Osteocyte (in vitro differentiated cells): ENCODE measurements at regions not wholly inside any gene's neighbourhood (a gene's known extent, or its start where the extent isn't known, plus 50 kb on each side); places are given as distances from the start of the nearest gene placed in this dataset.

Source experiments
- DNase-seq: peaks from one replicate; pipeline ENCODE4 v3.0.0; 2021; ENCODE audit warnings: mixed read lengths; ENCODE audit not compliant: unreplicated experiment; ENCODE audit errors: extremely low spot score
- H3K27ac Mint-ChIP-seq: one replicate; pipeline ENCODE4 v1.8.0; 2021; ENCODE audit warnings: mild to moderate bottlenecking, mixed read lengths; ENCODE audit not compliant: unreplicated experiment
- H3K27me3 Mint-ChIP-seq: one replicate; pipeline ENCODE4 v1.8.0; 2021; ENCODE audit warnings: mixed read lengths; ENCODE audit not compliant: unreplicated experiment
- H3K36me3 Mint-ChIP-seq: one replicate; pipeline ENCODE4 v1.8.0; 2021; ENCODE audit warnings: mixed read lengths; ENCODE audit not compliant: unreplicated experiment
- H3K4me1 Mint-ChIP-seq: one replicate; pipeline ENCODE4 v1.8.0; 2021; ENCODE audit warnings: mixed read lengths; ENCODE audit not compliant: unreplicated experiment
- H3K4me3 Mint-ChIP-seq: one replicate; pipeline ENCODE4 v1.8.0; 2021; ENCODE audit warnings: mild to moderate bottlenecking, moderate library complexity, mixed read lengths; ENCODE audit not compliant: unreplicated experiment
- H3K9me3 Mint-ChIP-seq: one replicate; pipeline ENCODE4 v1.8.0; 2021; ENCODE audit warnings: mixed read lengths; ENCODE audit not compliant: unreplicated experiment
- TF ChIP-seq, protein P1 (sequence below): fragments of 200-600 bp; sonication (generic); IDR thresholded peaks from 2 replicates; pipeline ENCODE4 v1.5.0; 2021; ENCODE audit warnings: antibody characterized with exemption, mild to moderate bottlenecking, moderate library complexity

- Mint-ChIP-seq H3K27ac (no peak overlapping the region), H3K4me3 (no peak overlapping the region), H3K9me3 (no peaks in the 10 kb centered on the region), H3K27me3 (no peaks in the 10 kb centered on the region), H3K4me1 (no peaks in the 10 kb centered on the region), H3K36me3 (no peaks in the 10 kb centered on the region)
- TF ChIP-seq, protein P1, sequence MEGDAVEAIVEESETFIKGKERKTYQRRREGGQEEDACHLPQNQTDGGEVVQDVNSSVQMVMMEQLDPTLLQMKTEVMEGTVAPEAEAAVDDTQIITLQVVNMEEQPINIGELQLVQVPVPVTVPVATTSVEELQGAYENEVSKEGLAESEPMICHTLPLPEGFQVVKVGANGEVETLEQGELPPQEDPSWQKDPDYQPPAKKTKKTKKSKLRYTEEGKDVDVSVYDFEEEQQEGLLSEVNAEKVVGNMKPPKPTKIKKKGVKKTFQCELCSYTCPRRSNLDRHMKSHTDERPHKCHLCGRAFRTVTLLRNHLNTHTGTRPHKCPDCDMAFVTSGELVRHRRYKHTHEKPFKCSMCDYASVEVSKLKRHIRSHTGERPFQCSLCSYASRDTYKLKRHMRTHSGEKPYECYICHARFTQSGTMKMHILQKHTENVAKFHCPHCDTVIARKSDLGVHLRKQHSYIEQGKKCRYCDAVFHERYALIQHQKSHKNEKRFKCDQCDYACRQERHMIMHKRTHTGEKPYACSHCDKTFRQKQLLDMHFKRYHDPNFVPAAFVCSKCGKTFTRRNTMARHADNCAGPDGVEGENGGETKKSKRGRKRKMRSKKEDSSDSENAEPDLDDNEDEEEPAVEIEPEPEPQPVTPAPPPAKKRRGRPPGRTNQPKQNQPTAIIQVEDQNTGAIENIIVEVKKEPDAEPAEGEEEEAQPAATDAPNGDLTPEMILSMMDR, result no peak
- no peak for DNase-seq
These were observed 352.7 kb downstream of the ARL6IP6 start for GRCh38 chr2:153071090-153071489.

DNA sequence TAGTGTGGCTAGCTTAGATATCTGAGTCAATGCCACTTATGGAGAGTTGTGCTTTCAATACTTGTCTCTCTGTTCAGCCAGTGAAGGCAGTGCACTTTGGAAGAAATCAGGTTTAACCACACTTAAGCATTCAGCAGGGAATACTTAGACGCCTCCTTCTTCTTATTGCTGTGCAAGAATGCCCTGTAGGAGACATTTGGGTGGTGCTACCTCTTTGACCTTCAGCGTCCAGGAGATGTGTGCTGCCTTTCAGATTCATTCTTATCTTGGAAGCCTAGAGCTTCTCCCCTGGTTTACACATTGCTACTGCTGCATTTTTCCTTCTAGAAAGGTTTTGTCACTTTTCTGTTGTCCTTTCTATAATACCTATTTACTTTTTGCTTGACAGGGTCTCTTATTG lies 350.5 kb downstream of the ARL6IP6 start:
- DNase-seq, result no peak
- H3K4me1 Mint-ChIP-seq, result no peaks in the 10 kb centered on the region
- no peaks in the 10 kb centered on the region for H3K36me3 Mint-ChIP-seq
- H3K9me3 Mint-ChIP-seq, result no peaks in the 10 kb centered on the region
- no peak overlapping the region for H3K27ac Mint-ChIP-seq
- H3K4me3 Mint-ChIP-seq, result no peak overlapping the region
- no peaks in the 10 kb centered on the region for H3K27me3 Mint-ChIP-seq
- TF ChIP-seq, protein P1, result no peak

DNA sequence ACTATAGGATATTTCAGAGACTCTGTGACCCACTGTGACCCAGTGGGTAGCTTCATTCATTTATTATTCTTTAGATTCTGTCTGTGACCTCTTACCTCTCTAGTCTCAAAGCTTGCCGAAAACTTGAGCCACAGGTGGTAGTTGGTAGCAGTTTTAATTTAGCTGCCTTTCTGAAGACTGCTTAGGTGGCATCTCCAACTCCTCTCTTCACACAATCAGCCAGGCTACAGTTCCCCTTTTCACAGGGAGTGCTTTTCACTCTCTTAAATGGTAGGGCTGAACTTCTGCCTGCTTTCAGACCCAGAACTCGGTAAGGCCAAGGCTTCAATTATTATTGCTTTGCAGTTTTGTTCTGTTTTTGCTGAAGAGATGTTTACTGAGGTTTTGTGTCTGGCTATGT lies 349.6 kb downstream of the ARL6IP6 start:
- Mint-ChIP-seq H3K4me1 (no peaks in the 10 kb centered on the region), H3K9me3 (no peaks in the 10 kb centered on the region), H3K36me3 (no peaks in the 10 kb centered on the region), H3K27ac (no peak overlapping the region), H3K27me3 (no peaks in the 10 kb centered on the region), H3K4me3 (no peak overlapping the region)
- TF ChIP-seq, protein P1, result no peak
- DNase-seq, result no peak

- H3K4me3 Mint-ChIP-seq, result no peak overlapping the region
- H3K27ac Mint-ChIP-seq, result no peak overlapping the region
- no peaks in the 10 kb centered on the region for H3K36me3 Mint-ChIP-seq
- no peaks in the 10 kb centered on the region for H3K9me3 Mint-ChIP-seq
- no peaks in the 10 kb centered on the region for H3K27me3 Mint-ChIP-seq
- TF ChIP-seq, protein P1, result no peak
- no peaks in the 10 kb centered on the region for H3K4me1 Mint-ChIP-seq
- DNase-seq, result no peak
These were observed 341.1 kb downstream of the ARL6IP6 start for GRCh38 chr2:153059338-153060052.

DNA sequence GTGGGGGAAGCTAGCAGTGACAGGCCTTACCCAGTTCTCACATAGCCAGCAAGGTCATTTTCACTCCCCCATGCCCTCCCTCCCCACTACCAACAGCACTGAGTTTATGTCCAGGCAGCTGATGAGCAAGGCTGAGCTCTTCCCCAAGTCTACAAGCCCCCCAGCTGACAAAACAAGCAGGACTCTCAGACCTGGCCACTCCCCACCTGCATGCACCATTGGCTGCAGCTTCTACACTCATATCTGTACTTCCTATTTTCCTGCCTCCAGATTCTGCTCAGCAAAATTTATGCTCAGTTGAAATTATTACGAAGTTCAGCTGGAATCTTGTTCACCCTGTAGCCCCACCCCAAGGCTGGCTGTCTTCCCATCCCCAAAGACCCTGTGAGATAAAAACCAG lies 339.3 kb downstream of the ARL6IP6 start:
- no peak for DNase-seq
- no peaks in the 10 kb centered on the region for H3K4me1 Mint-ChIP-seq
- H3K36me3 Mint-ChIP-seq, result no peaks in the 10 kb centered on the region
- H3K27me3 Mint-ChIP-seq, result no peaks in the 10 kb centered on the region
- H3K27ac Mint-ChIP-seq, result no peak overlapping the region
- H3K9me3 Mint-ChIP-seq, result no peaks in the 10 kb centered on the region
- TF ChIP-seq, protein P1, result no peak
- no peak overlapping the region for H3K4me3 Mint-ChIP-seq
